ENCODE measurements at regions not wholly inside any gene's neighbourhood (a gene's known extent, or its start where the extent isn't known, plus 50 kb on each side); places are given as distances from the start of the nearest gene placed in this dataset.

- TF ChIP-seq CTCF (IDR thresholded peaks at IDR 0.05) (no peak), POLR2A (IDR thresholded peaks at IDR 0.05) (no peak), POLR2AphosphoS5 (IDR thresholded peaks at IDR 0.05) (no peak), EP300 (IDR thresholded peaks at IDR 0.05) (no peak)
Measured at GRCh38 chr3:127512256-127512655, 78.3 kb downstream of the TPRA1 start.

Data from gastroesophageal sphincter (tissue), 3 donors.